Adrenal gland (tissue), 5 donors: ENCODE measurements at regions not wholly inside any gene's neighbourhood (a gene's known extent, or its start where the extent isn't known, plus 50 kb on each side); places are given as distances from the start of the nearest gene placed in this dataset.

Source experiments
- POLR2A ChIP-seq, 2 donors: fragments of 450-650 bp; IDR thresholded peaks; one replicate each; pipeline ENCODE4 v1.6.1; 2017; ENCODE audit warnings: antibody characterized with exemption in 2 of 2, mild to moderate bottlenecking in 2 of 2, moderate library complexity in 1 of 2
- TF ChIP-seq, protein P1 (sequence below), 6 experiments: fragments of 450-650 bp in 4 of 6; fragments of 200-600 bp in 2 of 6; sonication (generic) in 1 of 6; IDR thresholded peaks; 1 replicate in 5 of 6; 2 replicates in 1 of 6; pipeline versions ENCODE4 v1.5.1 to v1.8.0; 2016 to 2021; ENCODE audit warnings: antibody characterized with exemption in 6 of 6, mild to moderate bottlenecking in 2 of 6, moderate library complexity in 1 of 6
- donor health status: DM: no; HTN: no; CAD: no.

DNA sequence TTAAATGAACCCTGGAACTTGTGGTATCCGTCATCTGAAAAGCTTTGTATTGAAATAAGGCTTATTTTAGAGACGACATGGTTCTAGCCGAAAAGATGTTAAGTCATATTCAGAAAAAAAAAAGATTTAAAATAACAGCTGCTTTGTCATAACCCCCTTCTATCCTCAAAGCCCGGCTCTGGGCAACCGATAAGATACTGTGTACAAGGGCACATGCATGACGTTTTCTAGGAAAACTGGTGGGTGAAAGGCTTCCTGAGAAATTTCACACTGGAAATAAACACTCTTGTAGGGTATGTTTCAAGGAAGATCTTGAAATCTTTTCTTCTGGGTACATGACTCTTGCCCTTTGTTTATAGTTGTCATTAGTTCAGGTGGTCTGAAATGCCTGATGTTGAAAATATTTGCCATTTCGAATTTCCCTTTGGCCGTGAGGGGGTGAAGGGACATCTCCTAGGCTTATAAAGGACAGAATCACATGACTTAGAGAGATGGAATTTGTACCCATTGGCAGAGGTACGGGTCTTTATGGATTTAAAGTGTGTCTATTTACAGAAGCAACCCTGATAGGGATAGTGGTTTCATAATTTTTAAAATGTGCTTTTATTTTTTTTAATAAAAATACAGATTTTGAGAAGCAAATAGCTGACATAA is 232.5 kb downstream of the PTEN start:
- TF ChIP-seq, protein P1, sequence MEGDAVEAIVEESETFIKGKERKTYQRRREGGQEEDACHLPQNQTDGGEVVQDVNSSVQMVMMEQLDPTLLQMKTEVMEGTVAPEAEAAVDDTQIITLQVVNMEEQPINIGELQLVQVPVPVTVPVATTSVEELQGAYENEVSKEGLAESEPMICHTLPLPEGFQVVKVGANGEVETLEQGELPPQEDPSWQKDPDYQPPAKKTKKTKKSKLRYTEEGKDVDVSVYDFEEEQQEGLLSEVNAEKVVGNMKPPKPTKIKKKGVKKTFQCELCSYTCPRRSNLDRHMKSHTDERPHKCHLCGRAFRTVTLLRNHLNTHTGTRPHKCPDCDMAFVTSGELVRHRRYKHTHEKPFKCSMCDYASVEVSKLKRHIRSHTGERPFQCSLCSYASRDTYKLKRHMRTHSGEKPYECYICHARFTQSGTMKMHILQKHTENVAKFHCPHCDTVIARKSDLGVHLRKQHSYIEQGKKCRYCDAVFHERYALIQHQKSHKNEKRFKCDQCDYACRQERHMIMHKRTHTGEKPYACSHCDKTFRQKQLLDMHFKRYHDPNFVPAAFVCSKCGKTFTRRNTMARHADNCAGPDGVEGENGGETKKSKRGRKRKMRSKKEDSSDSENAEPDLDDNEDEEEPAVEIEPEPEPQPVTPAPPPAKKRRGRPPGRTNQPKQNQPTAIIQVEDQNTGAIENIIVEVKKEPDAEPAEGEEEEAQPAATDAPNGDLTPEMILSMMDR (IDR thresholded peaks at IDR 0.05): no peak
- no peak for TF ChIP-seq POLR2A (IDR thresholded peaks at IDR 0.05)
